HUES64 (cell line): ENCODE measurements at regions not wholly inside any gene's neighbourhood (a gene's known extent, or its start where the extent isn't known, plus 50 kb on each side); places are given as distances from the start of the nearest gene placed in this dataset.

ENCODE experiments used
- H3K27ac ChIP-seq: 2 replicates; pipeline ENCODE4 v1.7.0; 2013; ENCODE audit warnings: low read depth, low read length, inconsistent platforms
- H3K27me3 ChIP-seq: 2 replicates; pipeline ENCODE4 v1.6.1; 2013; ENCODE audit warnings: mild to moderate bottlenecking, low read length; ENCODE audit not compliant: insufficient read depth
- H3K36me3 ChIP-seq: 2 replicates; pipeline ENCODE4 v1.6.1; 2013; ENCODE audit warnings: mild to moderate bottlenecking, low read length; ENCODE audit not compliant: insufficient read depth
- H3K4me1 ChIP-seq: 2 replicates; pipeline ENCODE4 v1.6.1; 2013; ENCODE audit warnings: mild to moderate bottlenecking, low read length, moderate library complexity; ENCODE audit not compliant: insufficient read depth
- H3K4me3 ChIP-seq: 2 replicates; pipeline ENCODE4 v1.5.1; 2013; ENCODE audit warnings: mild to moderate bottlenecking, low read length, moderate library complexity
- H3K9ac ChIP-seq: 2 replicates; pipeline ENCODE4 v1.6.1; 2013; ENCODE audit warnings: mild to moderate bottlenecking, low read depth, low read length
- H3K9me3 ChIP-seq: 2 replicates; pipeline ENCODE4 v1.6.1; 2013; ENCODE audit warnings: low read depth, low read length; ENCODE audit not compliant: insufficient read depth
- WGBS: fragments of 150-250, 120-280 bp; methylation state at CpG from one replicate; pipeline ENCODE4 v1.1.7; 2013; ENCODE audit warnings: missing lambda C conversion rate; 5-methylcytosine and 5-hydroxymethylcytosine counted together

- Histone ChIP-seq H3K9me3 (peaks cover 19% of the 10 kb centered on the region; the same call in 1 of the 2 replicates), H3K27me3 (no peaks in the 10 kb centered on the region), H3K27ac (no peak overlapping the region), H3K4me3 (no peak overlapping the region), H3K4me1 (no peaks in the 10 kb centered on the region), H3K36me3 (no peaks in the 10 kb centered on the region), H3K9ac (no peak overlapping the region)
- 93% methylated on average over 3 of the region's 3 CpGs for WGBS
Measured at GRCh38 chr12:16100206-16100605, 177.3 kb downstream of the SLC15A5 start.

- no peak overlapping the region for H3K9ac ChIP-seq
- no peak overlapping the region for H3K27ac ChIP-seq
- no peaks in the 10 kb centered on the region for H3K27me3 ChIP-seq
- H3K4me3 ChIP-seq, result no peak overlapping the region
- no peaks in the 10 kb centered on the region for H3K36me3 ChIP-seq
- no peaks in the 10 kb centered on the region for H3K4me1 ChIP-seq
- WGBS, result 100% methylated on average over 2 of the region's 2 CpGs
- H3K9me3 ChIP-seq, result 0 out of 2 replicates have a peak, but pooled peaks cover 4% of the 10 kb centered on the region
Measured at GRCh38 chr12:16096273-16096849, 181.1 kb downstream of the SLC15A5 start.

GRCh38 chr12:16095531-16096110, 181.9 kb downstream of the SLC15A5 start:
- no peak overlapping the region for H3K4me3 ChIP-seq
- H3K27ac ChIP-seq, result no peak overlapping the region
- H3K27me3 ChIP-seq, result no peaks in the 10 kb centered on the region
- 89% methylated on average over 4 of the region's 4 CpGs for WGBS
- no peaks in the 10 kb centered on the region for H3K36me3 ChIP-seq
- H3K9me3 ChIP-seq, result 0 out of 2 replicates have a peak, but pooled peaks cover 5% of the 10 kb centered on the region
- no peak overlapping the region for H3K9ac ChIP-seq
- no peaks in the 10 kb centered on the region for H3K4me1 ChIP-seq

DNA sequence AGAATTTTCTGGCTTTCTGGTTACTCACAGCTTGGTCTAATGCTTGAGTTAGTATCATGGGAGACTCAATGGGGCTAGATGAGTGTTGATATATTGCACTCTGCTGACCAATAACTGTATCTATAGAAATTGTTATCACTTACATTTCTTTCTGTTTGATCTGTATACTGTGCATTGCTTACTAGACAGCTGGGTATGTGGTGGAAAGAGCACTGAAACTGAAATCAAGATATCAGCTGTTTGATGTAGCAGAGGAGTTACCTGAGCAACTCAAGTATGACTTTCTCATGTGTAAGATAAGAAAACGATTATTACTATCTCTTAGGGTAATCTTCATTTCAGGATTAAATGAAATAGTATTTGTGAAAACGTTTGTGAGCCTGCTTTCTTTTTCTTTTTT, 183.0 kb downstream of the SLC15A5 start:
- Histone ChIP-seq H3K4me1 (no peaks in the 10 kb centered on the region), H3K36me3 (no peaks in the 10 kb centered on the region), H3K9me3 (0 out of 2 replicates have a peak, but pooled peaks cover 5% of the 10 kb centered on the region), H3K27ac (no peak overlapping the region), H3K27me3 (no peaks in the 10 kb centered on the region), H3K4me3 (no peak overlapping the region), H3K9ac (no peak overlapping the region)
- 84% methylated on average over 1 of the region's 2 CpGs for WGBS

GRCh38 chr12:16093825-16094224, 182.7 kb downstream of the DERA start:
- no peaks in the 10 kb centered on the region for H3K27me3 ChIP-seq
- 0 out of 2 replicates have a peak, but pooled peaks cover 5% of the 10 kb centered on the region for H3K9me3 ChIP-seq
- no peaks in the 10 kb centered on the region for H3K4me1 ChIP-seq
- no peak overlapping the region for H3K9ac ChIP-seq
- no peak overlapping the region for H3K27ac ChIP-seq
- no peaks in the 10 kb centered on the region for H3K36me3 ChIP-seq
- no peak overlapping the region for H3K4me3 ChIP-seq

- no peak overlapping the region for H3K4me3 ChIP-seq
- no peak overlapping the region for H3K27ac ChIP-seq
- no peak overlapping the region for H3K9ac ChIP-seq
- H3K36me3 ChIP-seq, result no peaks in the 10 kb centered on the region
- no peaks in the 10 kb centered on the region for H3K4me1 ChIP-seq
- H3K27me3 ChIP-seq, result no peaks in the 10 kb centered on the region
- 95% methylated on average over 3 of the region's 3 CpGs for WGBS
- 0 out of 2 replicates have a peak, but pooled peaks cover 5% of the 10 kb centered on the region for H3K9me3 ChIP-seq
Measured at GRCh38 chr12:16090974-16091373, 179.8 kb downstream of the DERA start.

GRCh38 chr12:16088421-16088820, 177.3 kb downstream of the DERA start:
- Histone ChIP-seq H3K4me3 (no peak overlapping the region), H3K9ac (no peak overlapping the region), H3K9me3 (0 out of 2 replicates have a peak, but pooled peaks cover 5% of the 10 kb centered on the region), H3K27ac (no peak overlapping the region), H3K36me3 (no peaks in the 10 kb centered on the region), H3K27me3 (no peaks in the 10 kb centered on the region), H3K4me1 (peaks cover 12% of the 10 kb centered on the region)
- WGBS, result 90% methylated on average over 3 of the region's 3 CpGs
